HG02973 (cell line): ENCODE measurements at regions not wholly inside any gene's neighbourhood (a gene's known extent, or its start where the extent isn't known, plus 50 kb on each side); places are given as distances from the start of the nearest gene placed in this dataset.
A peak's percentile ranks its signal among the peaks of the same experiment; 100 is the strongest.

ENCODE experiments used
- ATAC-seq: cut with Tn5 transposase; IDR thresholded peaks from one replicate; pipeline ENCODE4 v1.9.1; 2021; ENCODE audit warnings: moderate library complexity; ENCODE audit not compliant: unreplicated experiment

DNA sequence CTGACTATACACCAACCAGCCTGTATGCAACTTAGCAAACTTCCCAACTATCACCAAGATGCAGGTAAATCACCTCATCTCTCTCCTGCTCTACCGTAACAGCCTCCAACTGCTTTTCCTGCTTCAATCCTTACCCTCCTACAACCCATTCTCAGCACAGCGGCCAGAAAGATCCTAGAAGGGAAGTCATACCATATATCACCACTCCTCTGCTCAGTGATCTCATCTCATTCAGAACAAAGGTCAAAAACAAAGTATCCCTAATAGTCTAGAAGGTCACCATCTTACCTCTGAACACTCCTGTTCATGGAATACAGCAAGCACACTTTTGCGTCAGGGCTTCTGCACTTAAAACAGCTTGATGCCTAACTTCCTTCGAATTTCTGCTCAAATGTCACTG, 62.2 kb upstream of the RNF38 start:
- ATAC-seq = no peak

DNA sequence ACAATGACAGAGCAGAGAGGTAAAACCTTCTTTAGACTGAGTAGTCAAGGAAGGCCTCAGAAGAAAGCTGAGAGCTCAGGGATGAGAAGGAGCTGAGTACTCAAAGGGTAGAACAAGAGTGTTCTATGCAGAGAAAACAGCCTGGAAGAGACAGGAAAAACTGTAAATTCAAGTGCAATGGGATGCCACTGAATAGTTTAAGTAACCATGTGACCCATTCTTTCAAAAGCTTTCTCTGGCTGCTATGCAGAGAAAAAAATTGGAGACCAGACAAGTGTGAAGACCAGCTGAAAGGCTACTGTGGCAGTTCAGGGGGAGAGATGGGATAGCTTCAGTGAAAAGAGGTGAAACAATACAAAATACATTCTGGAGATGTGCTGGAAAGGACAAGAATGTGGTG, 61.3 kb upstream of the RNF38 start:
- no peak for ATAC-seq

DNA sequence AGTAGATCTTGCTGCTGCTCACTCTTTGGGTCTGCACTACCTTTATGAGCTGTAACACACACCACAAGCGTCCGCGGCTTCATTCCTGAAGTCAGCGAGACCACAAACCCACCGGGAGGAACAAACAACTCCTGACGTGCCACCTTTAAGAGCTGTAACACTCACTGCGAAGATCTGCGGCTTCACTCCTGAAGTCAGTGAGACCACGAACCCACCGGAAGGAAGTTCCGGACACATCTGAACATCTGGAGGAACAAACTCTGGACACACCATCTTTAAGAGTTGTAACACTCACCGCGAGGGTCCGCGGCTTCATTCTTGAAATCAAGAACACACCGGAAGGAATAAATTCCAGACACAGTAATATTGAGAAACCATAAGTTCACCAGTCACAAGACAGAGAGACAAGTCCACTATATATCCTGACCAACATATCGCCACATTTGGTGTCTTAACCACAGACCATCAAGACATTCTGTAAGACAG, 58.4 kb upstream of the RNF38 start:
- ATAC-seq = peak; percentile 51

DNA sequence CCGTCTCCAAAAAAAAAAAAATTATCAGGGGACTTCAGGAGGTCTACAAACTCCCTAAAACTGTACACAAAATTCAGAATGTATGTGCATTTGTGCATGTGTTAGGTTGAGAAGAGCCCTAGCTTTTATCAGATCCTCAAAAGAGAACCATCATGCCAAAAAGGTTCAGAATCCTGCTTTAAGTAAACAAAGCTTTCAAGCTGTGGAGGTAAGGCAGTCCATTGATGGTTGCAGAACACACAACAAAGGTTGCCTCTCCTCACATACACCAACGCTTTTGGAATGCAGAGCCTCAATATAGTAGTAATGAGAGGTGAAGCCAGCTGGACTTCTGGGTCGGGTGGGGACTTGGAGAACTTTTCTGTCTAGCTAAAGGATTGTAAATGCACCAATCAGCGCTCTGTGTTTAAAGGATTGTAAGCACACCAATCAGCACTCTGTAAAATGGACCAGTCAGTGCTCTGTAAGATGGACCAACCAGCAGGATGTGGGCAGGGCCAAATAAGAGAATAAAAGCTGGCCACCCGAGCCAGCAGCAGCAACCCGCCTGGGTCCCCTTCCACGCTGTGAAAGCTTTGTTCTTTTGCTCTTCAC, 57.9 kb upstream of the RNF38 start:
- ATAC-seq = peak; percentile 6

DNA sequence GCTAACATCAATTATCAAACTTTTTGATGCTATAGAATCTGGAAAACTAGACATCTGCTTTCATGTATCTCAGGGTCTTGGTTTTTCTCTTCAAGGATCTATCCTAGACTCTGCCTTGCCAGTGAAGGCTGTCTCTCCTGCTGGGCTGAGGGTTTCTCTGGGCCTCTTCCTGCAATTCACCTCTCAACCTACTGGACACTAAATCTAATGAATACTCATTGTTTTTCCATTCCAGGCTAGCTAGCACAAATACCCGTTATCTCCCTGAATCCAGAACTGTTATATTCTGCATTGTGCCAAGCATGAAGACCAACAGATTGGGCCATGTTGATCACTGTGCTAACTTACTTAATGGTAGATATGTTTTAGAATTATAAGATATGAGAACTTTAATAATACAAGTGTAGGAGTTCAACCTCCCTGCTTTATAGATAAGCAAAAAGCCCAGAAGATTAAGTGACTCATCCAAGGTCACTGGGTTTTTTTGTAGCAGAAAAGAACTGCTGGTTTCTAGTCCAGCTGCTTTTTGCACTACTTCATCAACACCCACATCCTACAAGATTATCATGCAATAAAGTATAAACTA, 56.5 kb upstream of the RNF38 start:
- ATAC-seq = no peak

DNA sequence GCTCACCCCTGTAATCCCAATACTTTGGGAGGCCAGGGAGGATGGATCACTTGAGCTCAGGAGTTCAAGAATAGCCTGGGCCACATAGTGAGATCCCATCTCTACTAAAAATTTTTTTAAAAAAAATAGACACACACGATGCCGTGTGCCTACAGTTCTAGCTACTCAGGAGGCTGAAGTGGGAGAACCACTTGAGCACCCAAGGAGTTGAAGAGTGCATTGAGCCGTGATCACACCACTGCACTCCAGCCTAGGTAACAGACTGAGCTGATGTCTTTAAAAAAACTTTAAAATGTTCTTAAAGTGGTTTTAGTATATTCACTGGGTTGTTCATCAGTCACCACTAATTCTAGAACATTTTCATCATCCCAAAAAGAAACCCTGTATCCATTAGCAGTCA, 51.9 kb upstream of the RNF38 start:
- no peak for ATAC-seq

DNA sequence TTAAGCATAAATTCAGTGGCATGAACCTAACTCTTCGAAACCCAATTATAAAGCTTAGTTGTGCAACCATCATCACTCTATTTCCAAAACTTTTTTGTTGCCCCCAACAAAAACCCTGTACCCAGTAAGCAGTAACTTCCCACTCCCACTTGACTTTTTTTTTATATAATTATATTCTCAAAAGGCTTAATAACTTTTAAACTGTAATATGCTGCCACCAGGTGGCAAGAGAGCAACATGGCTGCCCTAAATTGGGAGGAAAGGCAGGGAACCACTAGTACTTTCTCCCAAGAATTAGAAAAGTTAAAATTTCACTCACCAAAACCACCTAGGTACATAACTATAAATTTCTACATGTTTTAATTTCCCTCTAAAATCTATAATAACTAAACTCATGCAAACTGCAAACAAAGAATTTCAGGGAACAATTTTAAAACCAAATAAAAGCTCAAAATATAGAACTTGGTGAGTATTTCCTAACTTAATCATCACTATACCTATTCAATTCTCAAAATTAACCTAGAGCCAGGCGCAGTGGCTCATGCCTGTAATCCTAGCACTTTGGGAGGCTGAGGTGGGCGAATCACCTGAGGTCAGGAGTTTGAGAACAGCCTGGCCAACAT, 50.2 kb upstream of the RNF38 start:
- no peak for ATAC-seq
